Nephron progenitor cell (in vitro differentiated cells): ENCODE measurements at regions not wholly inside any gene's neighbourhood (a gene's known extent, or its start where the extent isn't known, plus 50 kb on each side); places are given as distances from the start of the nearest gene placed in this dataset.

Source experiments
- DNase-seq: peaks from one replicate; pipeline ENCODE4 v3.0.0; 2021
- H3K27ac Mint-ChIP-seq: 2 replicates; pipeline ENCODE4 v1.8.0; 2021; ENCODE audit warnings: mild to moderate bottlenecking, moderate library complexity, mixed read lengths
- H3K27me3 Mint-ChIP-seq: 2 replicates; pipeline ENCODE4 v1.8.0; 2021; ENCODE audit warnings: mild to moderate bottlenecking, low read depth, mixed read lengths; ENCODE audit not compliant: poor library complexity
- H3K36me3 Mint-ChIP-seq: 2 replicates; pipeline ENCODE4 v1.8.0; 2021; ENCODE audit warnings: low read depth, mixed read lengths
- H3K4me1 Mint-ChIP-seq: 2 replicates; pipeline ENCODE4 v1.8.0; 2021; ENCODE audit warnings: mixed read lengths
- H3K4me3 Mint-ChIP-seq: 2 replicates; pipeline ENCODE4 v1.8.0; 2021; ENCODE audit warnings: mild to moderate bottlenecking, moderate library complexity, mixed read lengths
- H3K9me3 Mint-ChIP-seq: 2 replicates; pipeline ENCODE4 v1.8.0; 2021; ENCODE audit warnings: mild to moderate bottlenecking, moderate library complexity, mixed read lengths
- TF ChIP-seq, protein P1 (sequence below): fragments of 200-600 bp; sonication (generic); IDR thresholded peaks from 2 replicates; pipeline ENCODE4 v1.5.0; 2021; ENCODE audit warnings: antibody characterized with exemption

DNA sequence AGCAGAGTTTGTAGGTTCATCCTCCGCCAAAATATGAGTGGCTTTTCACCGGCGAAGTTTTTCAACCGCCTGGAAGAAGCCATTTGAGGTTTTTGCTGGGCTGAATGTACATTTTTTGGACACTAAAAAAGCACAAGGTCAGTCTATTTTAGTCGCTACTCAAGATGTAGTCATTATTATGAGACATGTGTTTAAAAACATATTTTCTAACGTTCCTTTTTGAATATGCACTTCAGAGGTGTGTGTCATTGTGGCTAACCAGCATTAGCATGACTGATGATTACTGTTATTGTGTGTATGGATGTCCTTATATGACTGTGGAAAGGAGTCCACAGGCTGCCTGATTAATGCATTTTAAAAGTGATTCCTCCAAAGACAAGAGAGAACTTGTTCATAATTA lies 605.4 kb downstream of the INHBA start:
- Mint-ChIP-seq H3K4me1 (peaks cover 7% of the 10 kb centered on the region), H3K36me3 (no peaks in the 10 kb centered on the region), H3K4me3 (no peak overlapping the region), H3K27me3 (no peaks in the 10 kb centered on the region), H3K27ac (no peak overlapping the region), H3K9me3 (no peaks in the 10 kb centered on the region)
- DNase-seq, result no peak
- TF ChIP-seq, protein P1, sequence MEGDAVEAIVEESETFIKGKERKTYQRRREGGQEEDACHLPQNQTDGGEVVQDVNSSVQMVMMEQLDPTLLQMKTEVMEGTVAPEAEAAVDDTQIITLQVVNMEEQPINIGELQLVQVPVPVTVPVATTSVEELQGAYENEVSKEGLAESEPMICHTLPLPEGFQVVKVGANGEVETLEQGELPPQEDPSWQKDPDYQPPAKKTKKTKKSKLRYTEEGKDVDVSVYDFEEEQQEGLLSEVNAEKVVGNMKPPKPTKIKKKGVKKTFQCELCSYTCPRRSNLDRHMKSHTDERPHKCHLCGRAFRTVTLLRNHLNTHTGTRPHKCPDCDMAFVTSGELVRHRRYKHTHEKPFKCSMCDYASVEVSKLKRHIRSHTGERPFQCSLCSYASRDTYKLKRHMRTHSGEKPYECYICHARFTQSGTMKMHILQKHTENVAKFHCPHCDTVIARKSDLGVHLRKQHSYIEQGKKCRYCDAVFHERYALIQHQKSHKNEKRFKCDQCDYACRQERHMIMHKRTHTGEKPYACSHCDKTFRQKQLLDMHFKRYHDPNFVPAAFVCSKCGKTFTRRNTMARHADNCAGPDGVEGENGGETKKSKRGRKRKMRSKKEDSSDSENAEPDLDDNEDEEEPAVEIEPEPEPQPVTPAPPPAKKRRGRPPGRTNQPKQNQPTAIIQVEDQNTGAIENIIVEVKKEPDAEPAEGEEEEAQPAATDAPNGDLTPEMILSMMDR, result no peak

DNA sequence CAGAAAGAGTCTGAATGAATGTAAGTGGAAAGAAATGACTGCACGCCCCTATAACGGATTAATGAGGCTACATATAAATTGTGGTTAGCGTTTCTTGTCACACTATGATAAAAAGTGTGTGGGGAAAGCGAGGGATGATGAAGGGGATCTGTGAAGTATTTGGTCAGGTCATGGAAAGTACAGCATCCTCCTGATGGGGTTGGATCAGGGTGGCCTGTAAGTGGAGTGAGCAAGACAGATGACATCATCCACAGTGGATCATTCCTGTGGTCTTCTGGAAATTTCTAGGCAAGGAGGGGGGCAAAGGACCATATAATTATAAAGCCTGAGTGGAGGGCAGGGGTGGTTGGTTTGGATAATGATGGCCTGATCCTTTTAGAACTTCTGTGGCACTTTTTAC lies 606.0 kb downstream of the INHBA start:
- Mint-ChIP-seq H3K36me3 (no peaks in the 10 kb centered on the region), H3K4me3 (no peak overlapping the region), H3K4me1 (peaks cover 7% of the 10 kb centered on the region), H3K27ac (no peak overlapping the region), H3K27me3 (no peaks in the 10 kb centered on the region), H3K9me3 (no peaks in the 10 kb centered on the region)
- TF ChIP-seq, protein P1, result no peak
- no peak for DNase-seq

DNA sequence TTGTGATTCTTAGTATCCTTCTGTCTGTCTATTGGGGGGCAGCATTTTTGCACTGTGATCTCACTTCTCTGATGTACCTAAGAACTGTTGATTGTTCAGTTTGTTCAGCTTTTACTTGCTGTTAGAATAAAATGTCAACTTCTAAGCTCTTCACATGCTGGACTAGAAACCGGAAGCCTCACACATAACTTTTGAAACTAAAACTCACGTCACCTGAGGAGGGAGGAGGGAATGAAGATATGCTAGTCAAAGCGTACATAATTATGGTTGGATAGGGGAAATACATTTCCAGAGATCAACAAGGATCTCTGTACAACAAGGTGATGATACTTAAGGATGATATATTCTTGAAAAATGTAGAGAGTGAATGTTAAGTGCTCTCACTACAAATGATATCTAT lies 609.7 kb downstream of the INHBA start:
- Mint-ChIP-seq H3K4me3 (no peak overlapping the region), H3K4me1 (peaks cover 7% of the 10 kb centered on the region), H3K27ac (no peak overlapping the region), H3K9me3 (peaks cover 15% of the 10 kb centered on the region), H3K27me3 (no peaks in the 10 kb centered on the region), H3K36me3 (no peaks in the 10 kb centered on the region)
- TF ChIP-seq, protein P1, result no peak
- DNase-seq, result no peak

DNA sequence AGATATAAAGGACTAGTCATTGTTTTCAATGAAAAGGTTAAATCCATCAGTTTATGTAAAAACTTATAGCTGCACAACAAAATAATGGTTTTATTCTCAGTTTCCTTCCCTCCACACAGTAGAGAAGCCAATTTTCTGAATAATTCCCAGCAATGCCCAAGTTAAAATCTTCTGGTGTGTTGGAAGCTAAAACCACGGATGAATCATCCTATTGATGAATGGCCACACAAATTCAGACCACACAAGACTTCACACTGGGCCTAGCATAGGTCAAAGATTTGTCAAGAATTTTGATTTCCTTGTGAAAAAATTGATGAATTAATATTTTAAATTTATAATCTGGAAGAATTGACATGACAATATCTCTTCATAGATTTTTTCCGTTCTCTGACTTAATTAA lies 617.6 kb downstream of the INHBA start:
- Mint-ChIP-seq H3K4me3 (no peak overlapping the region), H3K27me3 (no peaks in the 10 kb centered on the region), H3K36me3 (no peaks in the 10 kb centered on the region), H3K4me1 (peaks cover 9% of the 10 kb centered on the region), H3K9me3 (peaks cover 15% of the 10 kb centered on the region), H3K27ac (no peak overlapping the region)
- no peak for DNase-seq
- TF ChIP-seq, protein P1, result no peak

DNA sequence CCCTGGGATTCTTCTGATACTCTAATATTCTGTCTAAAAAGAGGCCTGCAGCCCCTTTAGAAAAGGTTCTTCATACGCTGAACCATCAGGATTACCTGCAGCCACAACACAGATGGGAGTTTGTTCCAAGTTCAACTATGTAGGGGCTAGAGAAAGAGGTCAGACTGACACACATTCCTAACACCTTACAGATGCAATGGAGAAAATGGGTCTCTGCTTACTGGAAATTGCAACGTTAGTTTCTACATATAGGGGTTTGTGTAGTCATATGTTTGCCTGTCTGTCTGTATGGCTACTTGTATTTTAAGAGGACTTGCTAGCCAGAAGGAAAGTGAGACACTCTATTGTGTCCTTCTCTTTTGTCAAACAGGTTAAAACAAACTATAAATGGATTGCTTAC lies 618.5 kb downstream of the INHBA start:
- no peaks in the 10 kb centered on the region for H3K36me3 Mint-ChIP-seq
- H3K27ac Mint-ChIP-seq, result no peak overlapping the region
- TF ChIP-seq, protein P1, result no peak
- H3K9me3 Mint-ChIP-seq, result peaks cover 8% of the 10 kb centered on the region
- H3K27me3 Mint-ChIP-seq, result no peaks in the 10 kb centered on the region
- peaks cover 9% of the 10 kb centered on the region for H3K4me1 Mint-ChIP-seq
- no peak overlapping the region for H3K4me3 Mint-ChIP-seq
- DNase-seq, result no peak

DNA sequence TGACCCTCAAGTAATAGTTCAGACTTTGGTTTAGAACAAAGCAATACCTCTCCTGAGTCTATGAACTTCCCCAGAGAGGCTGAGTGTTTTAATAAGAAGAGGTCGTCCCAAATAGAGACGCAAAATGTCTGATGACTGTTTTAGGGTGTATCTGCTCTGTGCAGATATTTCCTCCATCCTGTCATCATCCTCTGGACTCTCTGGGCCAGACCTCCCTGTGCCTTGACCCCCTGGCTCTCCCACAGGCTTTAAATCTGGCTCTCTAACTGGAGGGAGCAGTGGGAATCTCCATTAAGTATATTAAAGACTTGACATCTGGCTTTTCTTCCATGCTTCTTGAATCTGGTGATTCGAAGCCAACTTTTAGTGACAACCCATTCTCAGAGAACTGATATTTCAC lies 633.3 kb downstream of the INHBA start:
- Mint-ChIP-seq H3K27me3 (peaks cover 2% of the 10 kb centered on the region), H3K9me3 (peaks cover 7% of the 10 kb centered on the region), H3K4me3 (no peak overlapping the region), H3K4me1 (peaks cover 10% of the 10 kb centered on the region), H3K27ac (no peak overlapping the region), H3K36me3 (no peaks in the 10 kb centered on the region)
- TF ChIP-seq, protein P1, result no peak
- no peak for DNase-seq
